SU-DHL-6 (cell line): ENCODE measurements at regions not wholly inside any gene's neighbourhood (a gene's known extent, or its start where the extent isn't known, plus 50 kb on each side); places are given as distances from the start of the nearest gene placed in this dataset.

ENCODE experiments used
- EZH2phosphoT487 ChIP-seq: fragments of 200-600 bp; sonication (generic), shearing (Covaris generic); conservative IDR thresholded peaks from 2 replicates; pipeline ENCODE4 v1.6.1; 2018; ENCODE audit warnings: mild to moderate bottlenecking, antibody characterized with exemption, low read length, moderate library complexity, mixed read lengths
- TF ChIP-seq, protein P1 (sequence below): fragments of 200-600 bp; sonication (generic); IDR thresholded peaks from one replicate; pipeline ENCODE4 v1.5.1; 2017; ENCODE audit warnings: antibody characterized with exemption, mild to moderate bottlenecking, low read length, moderate library complexity; ENCODE audit not compliant: insufficient read depth, poor library complexity, severe bottlenecking

DNA sequence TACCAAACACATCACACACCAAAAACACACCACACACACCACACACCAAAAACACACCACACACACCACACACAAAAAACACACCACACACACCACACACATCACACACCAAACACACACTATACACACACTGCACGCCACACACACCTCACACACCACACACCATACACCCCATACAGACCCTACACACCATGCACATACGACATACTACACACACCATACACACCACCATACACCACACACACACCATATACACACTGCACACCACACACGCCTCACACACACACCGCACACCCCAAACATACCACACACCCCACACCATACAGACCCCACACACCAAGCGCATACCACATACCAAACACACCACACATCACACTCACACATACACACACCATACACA, 226.9 kb upstream of the PKN2 start:
- TF ChIP-seq, protein P1, sequence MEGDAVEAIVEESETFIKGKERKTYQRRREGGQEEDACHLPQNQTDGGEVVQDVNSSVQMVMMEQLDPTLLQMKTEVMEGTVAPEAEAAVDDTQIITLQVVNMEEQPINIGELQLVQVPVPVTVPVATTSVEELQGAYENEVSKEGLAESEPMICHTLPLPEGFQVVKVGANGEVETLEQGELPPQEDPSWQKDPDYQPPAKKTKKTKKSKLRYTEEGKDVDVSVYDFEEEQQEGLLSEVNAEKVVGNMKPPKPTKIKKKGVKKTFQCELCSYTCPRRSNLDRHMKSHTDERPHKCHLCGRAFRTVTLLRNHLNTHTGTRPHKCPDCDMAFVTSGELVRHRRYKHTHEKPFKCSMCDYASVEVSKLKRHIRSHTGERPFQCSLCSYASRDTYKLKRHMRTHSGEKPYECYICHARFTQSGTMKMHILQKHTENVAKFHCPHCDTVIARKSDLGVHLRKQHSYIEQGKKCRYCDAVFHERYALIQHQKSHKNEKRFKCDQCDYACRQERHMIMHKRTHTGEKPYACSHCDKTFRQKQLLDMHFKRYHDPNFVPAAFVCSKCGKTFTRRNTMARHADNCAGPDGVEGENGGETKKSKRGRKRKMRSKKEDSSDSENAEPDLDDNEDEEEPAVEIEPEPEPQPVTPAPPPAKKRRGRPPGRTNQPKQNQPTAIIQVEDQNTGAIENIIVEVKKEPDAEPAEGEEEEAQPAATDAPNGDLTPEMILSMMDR, result no peak
- TF ChIP-seq EZH2phosphoT487, result no peak
